Breast epithelium (tissue), 4 donors: ENCODE measurements at regions not wholly inside any gene's neighbourhood (a gene's known extent, or its start where the extent isn't known, plus 50 kb on each side); places are given as distances from the start of the nearest gene placed in this dataset.

Experiments
- DNase-seq, 2 donors: peaks; one replicate each; pipeline ENCODE4 v3.0.0-alpha.2; 2019; ENCODE audit warnings: low spot score in 2 of 2
- H3K27ac ChIP-seq, 2 donors: fragments of 200-600 bp; sonication (generic) in 1 of 2; one replicate each; pipeline ENCODE4 v1.5.1; 2016 to 2019; ENCODE audit warnings: mild to moderate bottlenecking in 1 of 2
- H3K27me3 ChIP-seq, 2 donors: fragments of 200-600 bp; sonication (generic) in 1 of 2; one replicate each; pipeline versions ENCODE4 v1.5.1 to v1.6.0; 2017 to 2019; ENCODE audit warnings: control low read depth in 1 of 2, mild to moderate bottlenecking in 1 of 2
- H3K36me3 ChIP-seq: fragments of 200-600 bp; one replicate; pipeline ENCODE4 v1.5.1; 2019
- H3K4me1 ChIP-seq, 2 donors: fragments of 200-600 bp; sonication (generic); one replicate each; pipeline ENCODE4 v1.5.1; 2016 to 2019; ENCODE audit warnings: control low read depth in 1 of 2
- H3K4me3 ChIP-seq, 3 donors: fragments of 200-600 bp; sonication (generic); 1 replicate in 2 of 3; 2 replicates in 1 of 3; pipeline ENCODE4 v1.5.1; 2016 to 2019; ENCODE audit warnings: mild to moderate bottlenecking in 3 of 3, moderate library complexity in 2 of 3
- H3K9me3 ChIP-seq, 2 donors: fragments of 200-600 bp; sonication (generic) in 1 of 2; one replicate each; pipeline ENCODE4 v1.5.1; 2016 to 2019; ENCODE audit warnings: control low read depth in 1 of 2
- CTCF ChIP-seq, 3 donors: fragments of 450-650 bp; IDR thresholded peaks; one replicate each; pipeline ENCODE4 v1.5.1; 2016 to 2017; ENCODE audit warnings: antibody characterized with exemption in 3 of 3, mild to moderate bottlenecking in 3 of 3, moderate library complexity in 3 of 3
- POLR2A ChIP-seq: fragments of 450-650 bp; IDR thresholded peaks from one replicate; pipeline ENCODE4 v1.6.1; 2016; ENCODE audit warnings: antibody characterized with exemption, mild to moderate bottlenecking, moderate library complexity
- POLR2AphosphoS5 ChIP-seq, 3 donors: sonication (generic); formaldehyde crosslinking; IDR thresholded peaks; one replicate each; pipeline ENCODE4 v1.6.1; 2017; ENCODE audit warnings: antibody characterized with exemption in 3 of 3
- intact Hi-C: fragments of 100-400 bp; cut with DNase I; formaldehyde crosslinking; loops from one replicate; pipeline ENCODE4 v1.15.1; 2023; ENCODE audit warnings: low total_unique reads

- no peaks in the 10 kb centered on the region for H3K36me3 ChIP-seq
- H3K27ac ChIP-seq, result no peak overlapping the region
- H3K9me3 ChIP-seq, result no peaks in the 10 kb centered on the region
- H3K4me3 ChIP-seq, result no peak overlapping the region
- no peaks in the 10 kb centered on the region for H3K4me1 ChIP-seq
- H3K27me3 ChIP-seq, result no peaks in the 10 kb centered on the region
- TF ChIP-seq POLR2A, result no peak
- no peak for DNase-seq
- intact Hi-C loops, result loop anchor here (10.0 kb wide), 1 partner anchor 380 kb away; no protein-coding TSS in a partner anchor
Observed at GRCh38 chr9:32004431-32005076, 379.9 kb upstream of the ACO1 start.

- DNase-seq, result no peak
- no peak for TF ChIP-seq CTCF (IDR thresholded peaks at IDR 0.05)
- no peak for TF ChIP-seq POLR2A
- no peak for TF ChIP-seq POLR2AphosphoS5 (IDR thresholded peaks at IDR 0.05)
- H3K36me3 ChIP-seq, result no peaks in the 10 kb centered on the region
Observed at GRCh38 chr9:32010322-32010721, 374.1 kb upstream of the ACO1 start.

GRCh38 chr9:32011049-32011448 is 373.4 kb upstream of the ACO1 start:
- Histone ChIP-seq H3K4me1 (no peaks in the 10 kb centered on the region), H3K9me3 (no peaks in the 10 kb centered on the region), H3K27ac (no peak overlapping the region), H3K4me3 (no peak overlapping the region), H3K27me3 (no peaks in the 10 kb centered on the region), H3K36me3 (no peaks in the 10 kb centered on the region)
- intact Hi-C loops, result no loop called here
- DNase-seq, result no peak
- no peak for TF ChIP-seq POLR2A
- no peak for TF ChIP-seq POLR2AphosphoS5 (IDR thresholded peaks at IDR 0.05)
- TF ChIP-seq CTCF (IDR thresholded peaks at IDR 0.05), result no peak

More at GRCh38 chr9:32010322-32010721, 374.1 kb upstream of the ACO1 start:
- Histone ChIP-seq H3K4me1 (no peaks in the 10 kb centered on the region), H3K9me3 (no peaks in the 10 kb centered on the region), H3K27me3 (no peaks in the 10 kb centered on the region), H3K4me3 (no peak overlapping the region), H3K27ac (no peak overlapping the region)
- intact Hi-C loops, result no loop called here

GRCh38 chr9:32015795-32016194 is 368.6 kb upstream of the ACO1 start:
- Histone ChIP-seq H3K36me3 (no peaks in the 10 kb centered on the region), H3K27ac (no peak overlapping the region), H3K9me3 (no peaks in the 10 kb centered on the region), H3K4me1 (no peaks in the 10 kb centered on the region), H3K27me3 (no peaks in the 10 kb centered on the region), H3K4me3 (no peak overlapping the region)
- TF ChIP-seq POLR2A, result no peak
- no peak for TF ChIP-seq CTCF (IDR thresholded peaks at IDR 0.05)
- no peak for TF ChIP-seq POLR2AphosphoS5 (IDR thresholded peaks at IDR 0.05)
- DNase-seq, result no peak
- intact Hi-C loops, result no loop called here

GRCh38 chr9:32045513-32045912 is 338.9 kb upstream of the ACO1 start:
- H3K4me1 ChIP-seq, result no peaks in the 10 kb centered on the region
- no peak overlapping the region for H3K27ac ChIP-seq
- H3K36me3 ChIP-seq, result no peaks in the 10 kb centered on the region
- intact Hi-C loops, result no loop called here
- H3K4me3 ChIP-seq, result no peak overlapping the region
- no peaks in the 10 kb centered on the region for H3K27me3 ChIP-seq
- no peak for DNase-seq
- TF ChIP-seq POLR2AphosphoS5 (IDR thresholded peaks at IDR 0.05) (no peak), CTCF (IDR thresholded peaks at IDR 0.05) (no peak), POLR2A (no peak)
- H3K9me3 ChIP-seq, result no peaks in the 10 kb centered on the region
